D721Med (cell line): ENCODE measurements at regions not wholly inside any gene's neighbourhood (a gene's known extent, or its start where the extent isn't known, plus 50 kb on each side); places are given as distances from the start of the nearest gene placed in this dataset.

Experiments used
- DNase-seq: peaks from one replicate; pipeline ENCODE4 v3.0.0; 2011; ENCODE audit warnings: low spot score; ENCODE audit not compliant: insufficient read length
- FAIRE-seq: peaks from 2 replicates; lab custom pipeline; 2011; peaks lifted over from hg19 to GRCh38; lab: Jason Lieb, UNC
- TF ChIP-seq, protein P1 (sequence below): IDR thresholded peaks from 2 replicates; pipeline ENCODE4 v1.5.1; 2012; ENCODE audit warnings: mild to moderate bottlenecking, control low read depth; ENCODE audit not compliant: insufficient read depth; ENCODE audit errors: missing control alignments

DNA sequence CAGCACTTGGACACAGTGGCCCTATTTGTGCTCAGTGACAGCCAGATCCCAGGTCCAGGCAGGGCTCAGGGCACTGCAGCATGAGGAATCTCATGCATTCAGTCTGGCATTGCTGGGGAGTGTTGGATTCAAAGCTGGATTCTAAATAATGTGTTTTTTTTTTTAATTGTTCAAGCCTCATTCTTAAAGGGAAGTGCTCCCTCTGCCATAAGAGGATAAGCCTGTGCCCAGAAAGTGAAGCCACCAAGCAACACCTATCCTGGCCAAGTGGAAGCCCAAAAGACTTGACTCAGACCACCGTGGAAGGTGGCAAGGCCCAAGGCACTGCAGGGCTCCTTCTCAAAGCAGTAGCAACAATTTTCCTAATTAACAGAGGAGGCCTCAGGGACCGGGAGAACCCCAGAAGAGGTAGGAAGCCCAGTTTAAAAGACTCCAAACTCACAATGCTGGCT lies 135.6 kb downstream of the ACTL7B start:
- FAIRE-seq (no peak), DNase-seq (no peak)
- TF ChIP-seq, protein P1, sequence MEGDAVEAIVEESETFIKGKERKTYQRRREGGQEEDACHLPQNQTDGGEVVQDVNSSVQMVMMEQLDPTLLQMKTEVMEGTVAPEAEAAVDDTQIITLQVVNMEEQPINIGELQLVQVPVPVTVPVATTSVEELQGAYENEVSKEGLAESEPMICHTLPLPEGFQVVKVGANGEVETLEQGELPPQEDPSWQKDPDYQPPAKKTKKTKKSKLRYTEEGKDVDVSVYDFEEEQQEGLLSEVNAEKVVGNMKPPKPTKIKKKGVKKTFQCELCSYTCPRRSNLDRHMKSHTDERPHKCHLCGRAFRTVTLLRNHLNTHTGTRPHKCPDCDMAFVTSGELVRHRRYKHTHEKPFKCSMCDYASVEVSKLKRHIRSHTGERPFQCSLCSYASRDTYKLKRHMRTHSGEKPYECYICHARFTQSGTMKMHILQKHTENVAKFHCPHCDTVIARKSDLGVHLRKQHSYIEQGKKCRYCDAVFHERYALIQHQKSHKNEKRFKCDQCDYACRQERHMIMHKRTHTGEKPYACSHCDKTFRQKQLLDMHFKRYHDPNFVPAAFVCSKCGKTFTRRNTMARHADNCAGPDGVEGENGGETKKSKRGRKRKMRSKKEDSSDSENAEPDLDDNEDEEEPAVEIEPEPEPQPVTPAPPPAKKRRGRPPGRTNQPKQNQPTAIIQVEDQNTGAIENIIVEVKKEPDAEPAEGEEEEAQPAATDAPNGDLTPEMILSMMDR: no peak

DNA sequence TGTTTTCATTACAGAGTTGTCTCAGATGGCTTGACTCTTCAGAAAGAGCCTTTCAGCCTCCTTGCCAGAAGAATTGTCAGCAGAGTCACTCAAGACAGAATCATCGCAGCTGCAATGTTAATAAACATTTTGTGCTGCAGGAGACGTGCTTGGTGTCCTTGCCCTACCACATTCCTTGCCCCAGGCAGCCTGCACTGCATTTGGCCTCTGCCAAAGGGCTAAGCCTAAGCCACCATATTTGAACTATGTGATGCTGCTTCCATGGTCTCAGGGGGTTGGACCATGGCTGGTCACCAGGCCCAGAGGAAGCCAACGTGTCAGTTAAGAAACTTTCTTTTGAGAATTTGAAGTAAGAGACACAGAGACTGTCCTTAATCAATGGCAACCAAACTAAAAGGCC lies 145.4 kb downstream of the ACTL7B start:
- DNase-seq: no peak
- TF ChIP-seq, protein P1: no peak
- no peak for FAIRE-seq

DNA sequence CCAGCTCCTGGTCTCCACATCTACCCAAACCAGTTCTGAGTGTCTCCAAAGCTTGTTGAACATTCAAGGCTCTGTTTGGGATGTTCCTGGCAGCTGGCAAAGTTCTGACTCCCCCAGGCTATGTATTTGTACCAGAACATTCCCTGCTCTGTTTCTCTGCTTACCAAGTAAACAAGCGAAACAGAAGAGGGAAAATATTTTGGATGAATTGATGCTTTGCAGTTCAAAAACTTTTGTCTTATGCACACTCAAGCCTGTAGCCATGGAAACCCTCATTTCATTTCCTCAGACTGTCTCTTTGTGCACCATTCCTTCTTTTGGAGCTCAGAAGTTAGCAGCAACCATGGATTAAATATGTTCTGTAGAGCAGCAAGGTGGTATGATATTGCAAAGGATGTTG lies 145.8 kb downstream of the ACTL7B start:
- DNase-seq: no peak
- TF ChIP-seq, protein P1: no peak

DNA sequence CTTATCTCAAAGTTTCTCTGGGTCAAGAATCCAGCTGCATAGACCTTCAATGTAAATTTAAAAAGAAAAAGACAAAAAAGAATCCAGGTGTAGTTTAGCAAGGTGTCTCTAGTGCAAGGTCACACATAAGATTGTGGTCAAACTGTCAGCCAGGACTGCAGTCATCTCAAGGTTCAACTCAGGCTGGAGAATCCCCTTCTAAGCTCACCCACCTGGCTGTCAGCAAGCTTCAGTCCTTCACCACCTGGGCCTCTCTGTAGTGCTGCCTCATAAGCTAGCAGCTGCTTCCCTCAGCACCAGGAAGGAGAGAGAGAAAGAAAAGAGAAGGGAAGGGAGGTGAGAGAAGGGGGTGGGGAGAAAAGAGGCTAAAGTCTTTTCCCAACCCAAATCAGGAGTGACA lies 146.7 kb downstream of the ACTL7B start:
- TF ChIP-seq, protein P1: no peak
- DNase-seq: no peak
- no peak for FAIRE-seq

More for the DNA sequence above, 145.8 kb downstream of the ACTL7B start:
- FAIRE-seq: no peak

DNA sequence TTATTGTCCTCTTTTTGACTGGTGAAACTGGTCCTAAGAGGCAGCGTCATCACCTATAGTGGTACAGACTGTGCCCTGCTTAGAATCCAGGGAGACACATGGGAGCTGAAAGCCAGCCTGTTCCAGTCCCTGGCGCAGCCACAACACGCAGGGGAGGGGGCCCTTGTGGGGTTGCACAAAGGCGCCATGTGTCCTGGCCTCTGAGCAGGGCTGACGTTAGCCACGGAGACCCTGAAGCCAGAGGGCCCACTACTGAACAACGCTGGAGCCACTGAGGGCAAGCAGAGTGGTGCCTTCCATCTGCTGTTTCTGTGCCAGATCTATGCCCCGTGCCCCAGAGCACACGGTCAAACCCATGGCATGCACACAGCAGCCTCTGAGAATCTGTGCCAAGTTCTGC lies 147.3 kb downstream of the ACTL7B start:
- FAIRE-seq (no peak), DNase-seq (no peak)
- TF ChIP-seq, protein P1: no peak

GRCh38 chr9:108707120-108707519 lies 148.7 kb downstream of the ACTL7B start:
- TF ChIP-seq, protein P1: no peak
- FAIRE-seq: no peak
- DNase-seq: no peak

DNA sequence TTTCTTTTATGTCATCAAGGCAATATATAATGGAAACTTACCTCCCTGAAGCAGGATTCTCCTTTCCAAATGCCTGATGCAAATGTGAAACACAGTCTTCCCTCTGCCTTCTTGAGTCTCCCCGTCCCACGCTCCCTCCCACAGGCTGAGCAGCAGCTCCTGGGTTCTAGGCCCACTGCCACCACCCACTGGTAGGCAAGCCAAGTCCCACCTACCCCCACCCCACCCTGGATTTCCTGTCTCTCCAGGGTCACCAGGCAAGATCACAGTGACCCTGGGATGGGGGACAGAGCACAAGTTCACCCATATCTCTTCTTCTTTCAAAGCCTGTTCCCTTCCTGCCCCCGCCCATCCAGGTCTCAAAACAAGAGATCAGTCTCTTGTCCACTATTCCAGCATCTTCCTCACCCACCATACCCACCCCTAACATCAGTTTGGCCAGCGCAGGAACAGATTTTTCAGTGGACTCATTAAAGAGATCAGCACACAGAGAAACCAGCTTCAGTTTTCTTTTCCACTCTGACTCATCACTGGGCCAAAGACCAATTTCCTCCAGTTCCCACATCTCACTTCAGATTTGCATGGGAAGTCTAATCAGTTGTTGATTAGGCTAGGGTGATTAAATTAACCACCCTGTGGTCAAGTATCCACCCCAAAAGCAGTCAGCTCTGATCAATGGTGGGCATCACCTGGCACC lies 151.5 kb downstream of the ACTL7B start:
- TF ChIP-seq, protein P1: no peak
- no peak for DNase-seq
- no peak for FAIRE-seq
